ENCODE measurements at regions not wholly inside any gene's neighbourhood (a gene's known extent, or its start where the extent isn't known, plus 50 kb on each side); places are given as distances from the start of the nearest gene placed in this dataset.

DNA sequence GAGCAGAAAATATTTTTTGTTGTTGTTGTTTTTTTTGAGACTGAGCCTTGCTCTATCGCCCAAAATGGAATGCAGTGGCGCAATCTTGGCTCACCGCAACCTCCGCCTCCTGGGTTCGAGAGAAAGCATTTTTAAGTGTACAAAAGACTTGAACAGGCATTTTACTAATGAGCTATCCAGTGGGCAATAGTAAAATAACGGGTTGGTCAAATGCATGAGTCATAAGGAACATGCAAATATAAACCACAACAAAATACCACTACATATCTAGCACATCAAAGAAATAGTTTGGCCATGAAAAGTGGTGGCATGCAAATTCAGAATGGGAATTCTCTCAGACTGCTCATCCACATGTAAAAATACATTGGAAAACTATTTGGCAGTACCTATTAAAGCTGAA is 71.7 kb upstream of the TMEM106B start:
- no peak for FAIRE-seq
- TF ChIP-seq, protein P1, sequence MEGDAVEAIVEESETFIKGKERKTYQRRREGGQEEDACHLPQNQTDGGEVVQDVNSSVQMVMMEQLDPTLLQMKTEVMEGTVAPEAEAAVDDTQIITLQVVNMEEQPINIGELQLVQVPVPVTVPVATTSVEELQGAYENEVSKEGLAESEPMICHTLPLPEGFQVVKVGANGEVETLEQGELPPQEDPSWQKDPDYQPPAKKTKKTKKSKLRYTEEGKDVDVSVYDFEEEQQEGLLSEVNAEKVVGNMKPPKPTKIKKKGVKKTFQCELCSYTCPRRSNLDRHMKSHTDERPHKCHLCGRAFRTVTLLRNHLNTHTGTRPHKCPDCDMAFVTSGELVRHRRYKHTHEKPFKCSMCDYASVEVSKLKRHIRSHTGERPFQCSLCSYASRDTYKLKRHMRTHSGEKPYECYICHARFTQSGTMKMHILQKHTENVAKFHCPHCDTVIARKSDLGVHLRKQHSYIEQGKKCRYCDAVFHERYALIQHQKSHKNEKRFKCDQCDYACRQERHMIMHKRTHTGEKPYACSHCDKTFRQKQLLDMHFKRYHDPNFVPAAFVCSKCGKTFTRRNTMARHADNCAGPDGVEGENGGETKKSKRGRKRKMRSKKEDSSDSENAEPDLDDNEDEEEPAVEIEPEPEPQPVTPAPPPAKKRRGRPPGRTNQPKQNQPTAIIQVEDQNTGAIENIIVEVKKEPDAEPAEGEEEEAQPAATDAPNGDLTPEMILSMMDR (IDR thresholded peaks at IDR 0.05; ENCODE audit: insufficient read depth, missing control alignments) = no peak
- no peak for DNase-seq (ENCODE audit: insufficient read length, low spot score)

DNA sequence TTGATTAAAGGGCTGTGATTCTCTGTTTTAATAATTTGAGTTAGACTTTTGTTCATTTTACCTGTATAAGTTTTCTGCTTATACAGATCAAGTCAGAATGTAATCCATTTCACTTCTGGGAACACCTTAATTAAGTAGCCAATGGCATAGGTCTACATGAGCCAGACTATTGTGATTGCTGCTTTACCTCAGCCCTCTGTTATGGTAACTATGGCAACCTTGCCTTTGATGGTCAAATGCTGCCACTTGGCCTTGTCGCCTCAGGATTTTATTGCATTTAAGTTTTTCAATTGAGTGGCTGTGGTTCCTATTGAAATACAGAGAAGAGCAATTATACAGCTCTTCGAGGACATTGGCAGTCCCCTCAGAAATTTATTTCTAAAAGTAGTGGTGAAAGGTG is 64.3 kb upstream of the TMEM106B start:
- TF ChIP-seq, protein P1 (IDR thresholded peaks at IDR 0.05; ENCODE audit: insufficient read depth, missing control alignments) = no peak
- DNase-seq (ENCODE audit: insufficient read length, low spot score) (no peak), FAIRE-seq (no peak)

DNA sequence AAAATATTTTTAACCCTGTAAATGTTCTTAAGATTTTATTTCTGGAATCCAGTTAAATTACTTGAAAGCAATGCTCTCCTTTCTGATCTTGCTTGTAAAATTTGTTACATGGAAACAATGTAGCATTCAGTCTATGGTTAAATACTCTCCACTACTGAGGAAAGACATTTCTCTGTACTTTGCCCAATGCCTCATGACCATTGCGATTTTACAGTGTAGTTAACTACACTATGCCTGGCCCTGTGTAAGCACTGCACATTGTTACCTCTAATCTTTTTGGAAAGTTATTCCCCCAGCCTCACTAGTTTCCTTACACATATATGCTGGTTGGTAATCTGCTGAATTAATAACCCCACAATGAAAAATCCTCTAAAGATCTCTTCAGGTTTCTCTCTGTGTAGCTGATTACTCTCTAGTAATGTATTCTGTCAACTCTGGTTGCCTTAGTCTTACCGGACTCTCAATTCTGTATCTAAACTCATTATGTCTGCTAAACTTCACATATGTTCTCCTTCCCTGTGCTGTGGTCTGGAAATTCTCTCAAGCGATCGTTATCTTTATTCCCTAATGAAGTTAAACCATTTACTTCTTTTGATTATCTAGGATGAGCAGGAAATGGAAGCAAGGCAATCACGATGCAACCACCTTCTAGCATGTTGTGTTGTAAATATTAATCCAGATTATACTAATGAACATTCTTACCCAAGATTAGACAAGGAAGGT is 58.7 kb upstream of the TMEM106B start:
- TF ChIP-seq, protein P1 (IDR thresholded peaks at IDR 0.05; ENCODE audit: insufficient read depth, missing control alignments) = no peak
- peak; percentile 32 for FAIRE-seq

DNA sequence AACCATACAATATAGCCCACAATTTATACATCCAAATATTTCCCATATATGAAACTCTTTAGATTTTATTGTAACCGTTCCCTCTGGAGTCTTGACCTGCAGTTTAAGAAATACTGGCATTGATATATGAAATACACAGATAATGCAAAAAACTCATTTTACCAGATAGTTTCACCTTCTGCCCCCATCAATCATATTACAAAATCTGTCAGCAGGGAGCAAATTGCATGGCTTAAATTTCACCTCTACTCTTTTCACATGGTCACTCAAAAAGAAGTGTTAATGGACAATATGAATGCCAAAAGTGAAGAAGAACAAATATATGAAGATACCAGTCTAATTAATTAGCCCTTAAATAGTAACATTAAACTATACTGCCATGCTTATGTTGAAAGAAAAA is 57.0 kb upstream of the TMEM106B start:
- no peak for FAIRE-seq
- TF ChIP-seq, protein P1 (IDR thresholded peaks at IDR 0.05; ENCODE audit: insufficient read depth, missing control alignments) = no peak
- DNase-seq (ENCODE audit: insufficient read length, low spot score) = no peak

More for the DNA sequence above, 58.7 kb upstream of the TMEM106B start:
- DNase-seq (ENCODE audit: insufficient read length, low spot score) = no peak

DNA sequence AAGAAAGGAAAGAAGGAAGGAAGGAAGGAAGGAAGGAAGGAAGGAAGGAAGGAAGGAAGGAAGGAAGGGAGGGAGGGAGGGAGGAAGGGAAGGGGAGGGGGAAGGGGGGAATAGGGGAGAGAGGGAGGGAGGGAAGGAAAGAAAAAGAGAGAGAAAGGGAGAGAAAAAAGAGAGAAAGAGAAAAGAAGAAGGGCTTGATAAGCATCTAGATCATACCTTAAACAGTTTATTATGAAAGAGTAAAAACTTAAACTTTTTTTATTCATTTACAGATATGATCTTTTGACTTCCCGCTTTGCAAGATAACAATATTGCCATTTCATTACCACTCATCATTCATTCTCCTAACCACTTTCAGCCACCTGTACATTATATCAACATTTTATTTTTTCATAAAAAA is 53.6 kb upstream of the TMEM106B start:
- no peak for FAIRE-seq
- TF ChIP-seq, protein P1 (IDR thresholded peaks at IDR 0.05; ENCODE audit: insufficient read depth, missing control alignments) = no peak
- no peak for DNase-seq (ENCODE audit: insufficient read length, low spot score)

DNA sequence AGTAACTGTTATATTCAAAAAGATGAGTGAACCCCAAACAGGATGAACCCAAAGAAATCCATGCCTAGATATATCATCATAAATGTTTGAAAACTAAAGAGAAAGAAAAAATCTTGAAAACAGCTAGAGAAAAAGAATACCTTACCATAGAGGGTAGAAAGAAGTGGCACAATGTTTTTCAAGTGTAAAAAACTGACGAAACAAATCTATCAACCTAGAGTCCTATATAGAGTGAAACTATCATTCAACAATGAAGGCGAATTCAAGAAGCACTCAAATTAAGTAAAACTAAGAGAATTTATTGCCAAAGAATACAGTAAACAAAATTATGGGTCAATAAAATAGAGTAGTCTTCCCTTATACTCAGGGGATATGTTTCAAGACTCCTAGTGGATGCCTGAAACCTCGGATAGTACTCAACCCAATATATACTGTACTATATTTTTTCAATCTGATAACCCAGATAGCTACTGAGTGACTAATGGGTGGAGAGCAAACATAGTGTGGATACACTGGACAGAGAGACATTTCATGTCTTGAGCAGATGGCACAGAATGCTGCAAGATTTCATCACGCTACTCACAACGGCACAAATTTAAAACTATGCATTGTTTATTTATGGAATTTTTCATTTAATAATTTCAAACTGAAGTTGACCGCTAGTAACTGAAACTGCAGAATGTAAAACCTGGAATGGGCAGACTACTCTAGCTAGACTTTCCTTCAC is 52.6 kb upstream of the TMEM106B start:
- no peak for FAIRE-seq
- no peak for DNase-seq (ENCODE audit: insufficient read length, low spot score)
- TF ChIP-seq, protein P1 (IDR thresholded peaks at IDR 0.05; ENCODE audit: insufficient read depth, missing control alignments) = no peak

DNA sequence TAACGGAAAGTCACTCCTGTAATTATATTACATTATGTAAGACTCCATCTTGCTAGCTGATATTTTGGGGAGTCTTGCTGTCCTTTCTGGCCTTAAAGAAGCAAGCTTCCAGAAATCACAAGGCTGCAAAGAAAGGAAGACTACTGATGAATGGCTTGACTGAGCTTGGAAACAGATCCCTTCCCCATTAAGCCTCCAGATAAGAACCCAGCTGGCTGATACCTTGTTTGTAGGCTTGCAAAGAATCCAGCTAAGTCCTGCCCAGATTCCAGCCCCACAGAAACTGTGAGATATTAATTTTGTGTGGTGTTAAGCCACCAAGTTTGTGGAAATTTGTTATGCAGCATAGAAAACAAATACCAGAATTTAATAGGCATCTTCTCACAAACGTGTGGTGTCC is 49.9 kb upstream of the TMEM106B start:
- TF ChIP-seq, protein P1 (IDR thresholded peaks at IDR 0.05; ENCODE audit: insufficient read depth, missing control alignments) = no peak
- FAIRE-seq = no peak
- DNase-seq (ENCODE audit: insufficient read length, low spot score) = no peak
